ENCODE measurements at regions not wholly inside any gene's neighbourhood (a gene's known extent, or its start where the extent isn't known, plus 50 kb on each side); places are given as distances from the start of the nearest gene placed in this dataset.

DNA sequence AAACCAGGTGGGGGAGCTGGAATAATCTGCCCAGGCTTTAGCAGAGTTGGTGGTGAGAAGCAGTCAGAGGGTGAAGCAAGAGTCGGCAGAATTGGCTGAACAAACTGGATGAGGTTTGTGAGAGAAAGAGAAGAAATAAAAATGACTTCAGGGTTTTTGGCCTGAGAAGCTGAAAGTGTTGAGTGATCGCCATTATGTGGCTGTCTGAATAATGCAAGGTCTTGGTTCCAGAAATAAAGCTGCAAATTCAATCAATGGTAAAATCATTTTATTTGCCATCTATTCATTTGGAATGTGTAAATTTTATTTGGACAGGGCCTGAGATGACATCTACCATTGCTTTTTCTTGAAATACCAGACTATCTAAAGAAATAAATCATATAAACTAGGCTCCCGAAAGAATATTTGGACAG, 50.4 kb upstream of the DAB2 start:
- no peak for DNase-seq

All from muscle of arm (tissue), 1 donor.